Endothelial cell of umbilical vein (primary cell): ENCODE measurements at regions not wholly inside any gene's neighbourhood (a gene's known extent, or its start where the extent isn't known, plus 50 kb on each side); places are given as distances from the start of the nearest gene placed in this dataset.

ENCODE experiments used
- BruUV-seq: library from RNA; stranded (reverse); fragments of 400-500 nt; replicated peaks from 2 replicates; lab custom pipeline; 2021; lab: Mats Ljungman, UMichigan
- CTCF ChIA-PET: fragments of 300-600, 350-600 bp; sonication (Branson Sonifier 250); formaldehyde crosslinking; loops from one replicate; lab custom pipeline; 2021; ENCODE audit warnings: antibody characterized with exemption, inconsistent platforms; lab: Charles Lee
- POLR2A ChIA-PET: fragments of 300-600, 350-600 bp; sonication (Branson Sonifier 250); formaldehyde crosslinking; loops from one replicate; lab custom pipeline; 2021; ENCODE audit warnings: antibody characterized with exemption, inconsistent platforms; lab: Charles Lee
- DNase-seq: peaks from one replicate; pipeline ENCODE4 v3.0.0-alpha.2; 2011; ENCODE audit warnings: low read depth, low spot score
- FAIRE-seq: peaks from 2 replicates; lab custom pipeline; 2011; peaks lifted over from hg19 to GRCh38; lab: Jason Lieb, UNC
- H2AFZ ChIP-seq: 2 replicates; pipeline ENCODE4 v1.6.0; 2012; ENCODE audit warnings: low read depth, low read length, control low read depth, inconsistent platforms
- H3K27ac ChIP-seq: 2 replicates; pipeline ENCODE4 v1.5.1; 2011; ENCODE audit warnings: low read depth, mild to moderate bottlenecking, control low read depth, low read length, moderate library complexity; ENCODE audit not compliant: insufficient read depth
- H3K27me3 ChIP-seq, 2 experiments: 2 replicates each; pipeline versions ENCODE4 v1.6.0 to v1.6.1; 2011; ENCODE audit warnings: low read length in 2 of 2, mixed read lengths in 1 of 2; ENCODE audit not compliant: control insufficient read depth in 2 of 2, insufficient read depth in 2 of 2
- H3K36me3 ChIP-seq, 2 experiments: 2 replicates in 1 of 2; 3 replicates in 1 of 2; pipeline ENCODE4 v1.5.1; 2011; ENCODE audit warnings: low read length in 2 of 2, mild to moderate bottlenecking in 1 of 2, moderate library complexity in 1 of 2; ENCODE audit not compliant: control insufficient read depth in 2 of 2, insufficient read depth in 2 of 2; ENCODE audit errors: extremely low read depth in 1 of 2
- H3K4me1 ChIP-seq: 3 replicates; pipeline ENCODE4 v1.5.1; 2011; ENCODE audit warnings: mild to moderate bottlenecking, low read length; ENCODE audit not compliant: control insufficient read depth, insufficient read depth; ENCODE audit errors: extremely low read depth
- H3K4me2 ChIP-seq: 2 replicates; pipeline ENCODE4 v1.6.1; 2011; ENCODE audit warnings: low read length, control low read depth, mixed read lengths; ENCODE audit not compliant: insufficient read depth
- H3K4me3 ChIP-seq, 3 experiments: fragments of 200-600 bp in 1 of 3; sonication (generic), shearing (Covaris generic) in 1 of 3; replicated peaks in 1 of 3; 2 replicates each; pipeline ENCODE4 v1.5.1; 2011 to 2016; ENCODE audit warnings: control low read depth in 3 of 3, low read length in 3 of 3, mild to moderate bottlenecking in 2 of 3, inconsistent platforms in 1 of 3, low read depth in 1 of 3, moderate library complexity in 1 of 3; ENCODE audit not compliant: insufficient read depth in 1 of 3
- H3K79me2 ChIP-seq: 2 replicates; pipeline ENCODE4 v1.6.0; 2012; ENCODE audit warnings: low read length, inconsistent platforms; ENCODE audit not compliant: control insufficient read depth, insufficient read depth
- H3K9ac ChIP-seq: replicated peaks from 2 replicates; pipeline ENCODE3; 2011; ENCODE audit warnings: low read length, control low read depth; ENCODE audit not compliant: insufficient read depth; ENCODE audit errors: extremely low read depth
- H3K9me1 ChIP-seq: replicated peaks from 3 replicates; pipeline ENCODE4 v1.6.0; 2011; ENCODE audit warnings: mild to moderate bottlenecking, low read length; ENCODE audit not compliant: control insufficient read depth, insufficient read depth; ENCODE audit errors: extremely low read depth
- H3K9me3 ChIP-seq: replicated peaks from 2 replicates; pipeline ENCODE4 v1.5.1; 2012; ENCODE audit warnings: low read length, inconsistent platforms; ENCODE audit not compliant: control insufficient read depth, insufficient read depth
- H4K20me1 ChIP-seq: replicated peaks from 2 replicates; pipeline ENCODE3; 2011; ENCODE audit warnings: mild to moderate bottlenecking, low read length; ENCODE audit not compliant: control insufficient read depth, insufficient read depth; ENCODE audit errors: extremely low read depth
- EZH2 ChIP-seq: IDR thresholded peaks from 2 replicates; pipeline ENCODE4 v1.6.1; 2012; ENCODE audit warnings: borderline replicate concordance, low read depth, mild to moderate bottlenecking, moderate library complexity, low read length, inconsistent platforms; ENCODE audit not compliant: severe bottlenecking
- FOS ChIP-seq: IDR thresholded peaks from 2 replicates; pipeline ENCODE4 v1.6.1; 2011; ENCODE audit warnings: mild to moderate bottlenecking, low read length, moderate library complexity, borderline replicate concordance; ENCODE audit not compliant: insufficient read depth
- GATA2 ChIP-seq: IDR thresholded peaks from 2 replicates; pipeline ENCODE4 v1.7.0; 2011; ENCODE audit warnings: low read depth, mild to moderate bottlenecking, moderate library complexity, mixed read lengths, low read length; ENCODE audit not compliant: insufficient read length, insufficient read depth
- JUN ChIP-seq: IDR thresholded peaks from 2 replicates; pipeline ENCODE4 v1.6.1; 2011; ENCODE audit warnings: borderline replicate concordance, low read depth; ENCODE audit not compliant: insufficient read length, insufficient read depth
- MYC ChIP-seq: IDR thresholded peaks from one replicate; pipeline ENCODE4 v1.6.1; 2011; ENCODE audit warnings: mild to moderate bottlenecking, low read depth, low read length
- POLR2A ChIP-seq: IDR thresholded peaks from 2 replicates; pipeline ENCODE4 v1.6.1; 2012; ENCODE audit warnings: low read depth, mild to moderate bottlenecking, control low read depth, low read length
- dilution Hi-C: fragments of 300-500 bp; cut with MboI; formaldehyde crosslinking; loops from one replicate; pipeline ENCODE4 v1.15.0; 2019; ENCODE audit warnings: low sequenced_read_pairs; ENCODE audit not compliant: extremely low pct_ligation_motif_present
- intact Hi-C: fragments of 100-400 bp; cut with micrococcal nuclease; formaldehyde crosslinking; loops from one replicate; pipeline ENCODE4 v1.10.0; 2022
- TF ChIP-seq, protein P1 (sequence below), 2 donors: IDR thresholded peaks; 1 replicate in 1 of 2; 2 replicates in 1 of 2; pipeline ENCODE4 v1.5.1; 2011; ENCODE audit warnings: low read length in 2 of 2, mild to moderate bottlenecking in 2 of 2, moderate library complexity in 2 of 2, control low read depth in 1 of 2, inconsistent platforms in 1 of 2, low read depth in 1 of 2; ENCODE audit not compliant: insufficient read depth in 1 of 2; ENCODE audit errors: extremely low read depth in 1 of 2
- TF ChIP-seq, protein P2 (sequence below): IDR thresholded peaks from 2 replicates; pipeline ENCODE4 v1.6.1; 2011; ENCODE audit not compliant: insufficient read depth, insufficient read length

DNA sequence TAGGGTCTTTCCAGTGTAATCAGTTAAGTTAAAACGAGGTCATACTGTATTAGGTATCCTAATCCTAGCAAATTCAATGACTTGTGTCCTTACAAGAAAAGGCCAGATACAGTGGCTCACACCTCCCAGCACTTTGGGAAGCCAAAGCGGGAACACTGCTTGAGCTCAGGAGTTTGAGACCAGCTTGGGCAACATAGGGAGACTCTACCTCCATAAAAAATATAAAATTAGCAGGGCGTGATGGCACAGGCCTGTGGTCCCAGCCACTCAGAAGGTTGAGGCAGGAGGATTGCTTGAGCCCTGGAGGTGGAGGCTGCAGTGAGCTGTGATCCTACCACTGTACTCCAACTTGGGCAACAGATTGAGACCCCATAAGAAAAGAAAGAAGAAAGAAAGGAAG, 61.1 kb downstream of the CXCL12 start:
- H3K9me1 ChIP-seq = no peaks in the 10 kb centered on the region
- H4K20me1 ChIP-seq = no peaks in the 10 kb centered on the region
- H3K9ac ChIP-seq = no peak overlapping the region
- no peak overlapping the region for H2AFZ ChIP-seq
- BruUV-seq = no TSS peak
- no peak overlapping the region for H3K4me2 ChIP-seq
- no peak overlapping the region for H3K4me3 ChIP-seq
- H3K27me3 ChIP-seq = no peaks in the 10 kb centered on the region
- TF ChIP-seq MYC = no peak
- TF ChIP-seq GATA2 = no peak
- TF ChIP-seq, protein P1, sequence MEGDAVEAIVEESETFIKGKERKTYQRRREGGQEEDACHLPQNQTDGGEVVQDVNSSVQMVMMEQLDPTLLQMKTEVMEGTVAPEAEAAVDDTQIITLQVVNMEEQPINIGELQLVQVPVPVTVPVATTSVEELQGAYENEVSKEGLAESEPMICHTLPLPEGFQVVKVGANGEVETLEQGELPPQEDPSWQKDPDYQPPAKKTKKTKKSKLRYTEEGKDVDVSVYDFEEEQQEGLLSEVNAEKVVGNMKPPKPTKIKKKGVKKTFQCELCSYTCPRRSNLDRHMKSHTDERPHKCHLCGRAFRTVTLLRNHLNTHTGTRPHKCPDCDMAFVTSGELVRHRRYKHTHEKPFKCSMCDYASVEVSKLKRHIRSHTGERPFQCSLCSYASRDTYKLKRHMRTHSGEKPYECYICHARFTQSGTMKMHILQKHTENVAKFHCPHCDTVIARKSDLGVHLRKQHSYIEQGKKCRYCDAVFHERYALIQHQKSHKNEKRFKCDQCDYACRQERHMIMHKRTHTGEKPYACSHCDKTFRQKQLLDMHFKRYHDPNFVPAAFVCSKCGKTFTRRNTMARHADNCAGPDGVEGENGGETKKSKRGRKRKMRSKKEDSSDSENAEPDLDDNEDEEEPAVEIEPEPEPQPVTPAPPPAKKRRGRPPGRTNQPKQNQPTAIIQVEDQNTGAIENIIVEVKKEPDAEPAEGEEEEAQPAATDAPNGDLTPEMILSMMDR (IDR thresholded peaks at IDR 0.05; ENCODE audit: extremely low read depth in 1 of 2, insufficient read depth in 1 of 2, low read depth in 1 of 2, low read length in 2 of 2) = no peak
- TF ChIP-seq POLR2A = no peak
- TF ChIP-seq FOS = no peak
- no peak for TF ChIP-seq JUN
- TF ChIP-seq EZH2 = no peak
- TF ChIP-seq, protein P2, sequence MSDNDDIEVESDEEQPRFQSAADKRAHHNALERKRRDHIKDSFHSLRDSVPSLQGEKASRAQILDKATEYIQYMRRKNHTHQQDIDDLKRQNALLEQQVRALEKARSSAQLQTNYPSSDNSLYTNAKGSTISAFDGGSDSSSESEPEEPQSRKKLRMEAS = no peak
- no peak overlapping the region for H3K27ac ChIP-seq
- FAIRE-seq (no peak), DNase-seq (no peak)
- H3K4me1 ChIP-seq = no peaks in the 10 kb centered on the region
- ChIA-PET CTCF (no interaction called here), POLR2A (no interaction called here)
- H3K9me3 ChIP-seq = no peaks in the 10 kb centered on the region
- intact Hi-C loops = no loop called here
- H3K36me3 ChIP-seq = no peaks in the 10 kb centered on the region
- no peaks in the 10 kb centered on the region for H3K79me2 ChIP-seq
- dilution Hi-C loops = no loop called here
